ENCODE measurements at regions not wholly inside any gene's neighbourhood (a gene's known extent, or its start where the extent isn't known, plus 50 kb on each side); places are given as distances from the start of the nearest gene placed in this dataset.

DNA sequence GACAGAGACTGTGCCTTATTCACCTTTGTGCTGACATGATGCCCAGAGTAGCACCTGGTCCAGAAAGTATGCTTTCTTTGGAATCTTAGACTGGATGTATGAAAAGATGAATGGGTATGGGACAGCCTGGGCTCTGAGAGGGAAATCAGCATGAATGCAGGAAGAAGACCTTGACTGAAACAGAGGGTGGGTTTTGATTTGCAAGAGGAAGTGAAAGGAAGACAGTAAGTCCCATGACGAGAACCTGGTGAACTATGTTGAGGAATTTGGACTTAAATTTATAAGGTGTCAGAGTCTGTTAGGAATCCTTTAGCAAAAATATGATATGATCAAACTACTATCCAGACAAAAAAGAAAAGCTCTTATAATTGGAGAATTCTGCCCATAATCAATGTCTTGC, 301.9 kb downstream of the SPRY2 start:
- TF ChIP-seq, protein P1, sequence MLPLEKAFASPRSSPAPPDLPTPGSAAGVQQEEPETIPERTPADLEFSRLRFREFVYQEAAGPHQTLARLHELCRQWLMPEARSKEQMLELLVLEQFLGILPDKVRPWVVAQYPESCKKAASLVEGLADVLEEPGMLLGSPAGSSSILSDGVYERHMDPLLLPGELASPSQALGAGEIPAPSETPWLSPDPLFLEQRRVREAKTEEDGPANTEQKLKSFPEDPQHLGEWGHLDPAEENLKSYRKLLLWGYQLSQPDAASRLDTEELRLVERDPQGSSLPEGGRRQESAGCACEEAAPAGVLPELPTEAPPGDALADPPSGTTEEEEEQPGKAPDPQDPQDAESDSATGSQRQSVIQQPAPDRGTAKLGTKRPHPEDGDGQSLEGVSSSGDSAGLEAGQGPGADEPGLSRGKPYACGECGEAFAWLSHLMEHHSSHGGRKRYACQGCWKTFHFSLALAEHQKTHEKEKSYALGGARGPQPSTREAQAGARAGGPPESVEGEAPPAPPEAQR (CRISPR knock-in tag; IDR thresholded peaks at IDR 0.05), result no peak
- no peak for TF ChIP-seq TEAD4 (CRISPR knock-in tag; IDR thresholded peaks at IDR 0.05)
- TF ChIP-seq, protein P2, sequence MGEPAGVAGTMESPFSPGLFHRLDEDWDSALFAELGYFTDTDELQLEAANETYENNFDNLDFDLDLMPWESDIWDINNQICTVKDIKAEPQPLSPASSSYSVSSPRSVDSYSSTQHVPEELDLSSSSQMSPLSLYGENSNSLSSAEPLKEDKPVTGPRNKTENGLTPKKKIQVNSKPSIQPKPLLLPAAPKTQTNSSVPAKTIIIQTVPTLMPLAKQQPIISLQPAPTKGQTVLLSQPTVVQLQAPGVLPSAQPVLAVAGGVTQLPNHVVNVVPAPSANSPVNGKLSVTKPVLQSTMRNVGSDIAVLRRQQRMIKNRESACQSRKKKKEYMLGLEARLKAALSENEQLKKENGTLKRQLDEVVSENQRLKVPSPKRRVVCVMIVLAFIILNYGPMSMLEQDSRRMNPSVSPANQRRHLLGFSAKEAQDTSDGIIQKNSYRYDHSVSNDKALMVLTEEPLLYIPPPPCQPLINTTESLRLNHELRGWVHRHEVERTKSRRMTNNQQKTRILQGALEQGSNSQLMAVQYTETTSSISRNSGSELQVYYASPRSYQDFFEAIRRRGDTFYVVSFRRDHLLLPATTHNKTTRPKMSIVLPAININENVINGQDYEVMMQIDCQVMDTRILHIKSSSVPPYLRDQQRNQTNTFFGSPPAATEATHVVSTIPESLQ (CRISPR knock-in tag; IDR thresholded peaks at IDR 0.05), result no peak
- TF ChIP-seq, protein P3, sequence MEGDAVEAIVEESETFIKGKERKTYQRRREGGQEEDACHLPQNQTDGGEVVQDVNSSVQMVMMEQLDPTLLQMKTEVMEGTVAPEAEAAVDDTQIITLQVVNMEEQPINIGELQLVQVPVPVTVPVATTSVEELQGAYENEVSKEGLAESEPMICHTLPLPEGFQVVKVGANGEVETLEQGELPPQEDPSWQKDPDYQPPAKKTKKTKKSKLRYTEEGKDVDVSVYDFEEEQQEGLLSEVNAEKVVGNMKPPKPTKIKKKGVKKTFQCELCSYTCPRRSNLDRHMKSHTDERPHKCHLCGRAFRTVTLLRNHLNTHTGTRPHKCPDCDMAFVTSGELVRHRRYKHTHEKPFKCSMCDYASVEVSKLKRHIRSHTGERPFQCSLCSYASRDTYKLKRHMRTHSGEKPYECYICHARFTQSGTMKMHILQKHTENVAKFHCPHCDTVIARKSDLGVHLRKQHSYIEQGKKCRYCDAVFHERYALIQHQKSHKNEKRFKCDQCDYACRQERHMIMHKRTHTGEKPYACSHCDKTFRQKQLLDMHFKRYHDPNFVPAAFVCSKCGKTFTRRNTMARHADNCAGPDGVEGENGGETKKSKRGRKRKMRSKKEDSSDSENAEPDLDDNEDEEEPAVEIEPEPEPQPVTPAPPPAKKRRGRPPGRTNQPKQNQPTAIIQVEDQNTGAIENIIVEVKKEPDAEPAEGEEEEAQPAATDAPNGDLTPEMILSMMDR (IDR thresholded peaks at IDR 0.05), result no peak
- TF ChIP-seq GRHL2 (CRISPR knock-in tag; IDR thresholded peaks at IDR 0.05; ENCODE audit: insufficient replicate concordance, severe bottlenecking), result no peak
- TF ChIP-seq, protein P4, sequence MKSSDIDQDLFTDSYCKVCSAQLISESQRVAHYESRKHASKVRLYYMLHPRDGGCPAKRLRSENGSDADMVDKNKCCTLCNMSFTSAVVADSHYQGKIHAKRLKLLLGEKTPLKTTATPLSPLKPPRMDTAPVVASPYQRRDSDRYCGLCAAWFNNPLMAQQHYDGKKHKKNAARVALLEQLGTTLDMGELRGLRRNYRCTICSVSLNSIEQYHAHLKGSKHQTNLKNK (CRISPR knock-in tag; IDR thresholded peaks at IDR 0.05), result no peak
